NT2/D1 (cell line): ENCODE measurements at regions not wholly inside any gene's neighbourhood (a gene's known extent, or its start where the extent isn't known, plus 50 kb on each side); places are given as distances from the start of the nearest gene placed in this dataset.

Experiments used
- DNase-seq: peaks from one replicate; pipeline ENCODE4 v3.0.0-alpha.2; 2011; ENCODE audit warnings: low read depth, low spot score
- H3K27me3 ChIP-seq: 2 replicates; pipeline ENCODE4 v1.6.0; 2011; ENCODE audit warnings: mild to moderate bottlenecking; ENCODE audit not compliant: insufficient read length, insufficient read depth
- H3K36me3 ChIP-seq: 2 replicates; pipeline ENCODE4 v1.6.1; 2011; ENCODE audit warnings: mild to moderate bottlenecking, low read length, mixed read lengths; ENCODE audit not compliant: insufficient read depth, insufficient read length
- H3K4me1 ChIP-seq: 2 replicates; pipeline ENCODE4 v1.5.1; 2011; ENCODE audit not compliant: insufficient read depth, insufficient read length
- H3K4me3 ChIP-seq: 2 replicates; pipeline ENCODE4 v1.5.1; 2011; ENCODE audit warnings: low read depth; ENCODE audit not compliant: insufficient read length
- H3K9ac ChIP-seq: 2 replicates; pipeline ENCODE4 v1.6.0; 2011; ENCODE audit warnings: low read depth; ENCODE audit not compliant: insufficient read length
- H3K9me3 ChIP-seq: 2 replicates; pipeline ENCODE4 v1.5.1; 2011; ENCODE audit warnings: mild to moderate bottlenecking, low read length; ENCODE audit not compliant: insufficient read depth
- SUZ12 ChIP-seq: IDR thresholded peaks from 2 replicates; pipeline ENCODE4 v1.6.1; 2011; ENCODE audit not compliant: insufficient read length, insufficient read depth; ENCODE audit errors: extremely low read depth
- YY1 ChIP-seq: IDR thresholded peaks from 2 replicates; pipeline ENCODE4 v1.6.1; 2011; ENCODE audit not compliant: insufficient read length, insufficient read depth
- ZNF274 ChIP-seq: IDR thresholded peaks from 2 replicates; pipeline ENCODE4 v1.6.1; 2011; ENCODE audit warnings: mild to moderate bottlenecking, low read depth, low read length

GRCh38 chr7:121475806-121476205, 79.7 kb upstream of the FAM3C start:
- no peaks in the 10 kb centered on the region for H3K4me1 ChIP-seq
- no peaks in the 10 kb centered on the region for H3K36me3 ChIP-seq
- no peaks in the 10 kb centered on the region for H3K27me3 ChIP-seq
- no peak for TF ChIP-seq ZNF274
- TF ChIP-seq SUZ12 = no peak
- TF ChIP-seq YY1 = no peak
- DNase-seq = no peak
- H3K4me3 ChIP-seq = no peak overlapping the region
- H3K9me3 ChIP-seq = peaks cover 11% of the 10 kb centered on the region; the same call in 1 of the 2 replicates
- H3K9ac ChIP-seq = no peak overlapping the region

GRCh38 chr7:121474301-121474673, 78.2 kb upstream of the FAM3C start:
- peaks cover 11% of the 10 kb centered on the region; the same call in 1 of the 2 replicates for H3K9me3 ChIP-seq
- H3K36me3 ChIP-seq = no peaks in the 10 kb centered on the region
- no peak for DNase-seq
- no peak overlapping the region for H3K4me3 ChIP-seq
- TF ChIP-seq SUZ12 (no peak), ZNF274 (no peak), YY1 (no peak)
- no peak overlapping the region for H3K9ac ChIP-seq
- H3K4me1 ChIP-seq = no peaks in the 10 kb centered on the region
- H3K27me3 ChIP-seq = no peaks in the 10 kb centered on the region

DNA sequence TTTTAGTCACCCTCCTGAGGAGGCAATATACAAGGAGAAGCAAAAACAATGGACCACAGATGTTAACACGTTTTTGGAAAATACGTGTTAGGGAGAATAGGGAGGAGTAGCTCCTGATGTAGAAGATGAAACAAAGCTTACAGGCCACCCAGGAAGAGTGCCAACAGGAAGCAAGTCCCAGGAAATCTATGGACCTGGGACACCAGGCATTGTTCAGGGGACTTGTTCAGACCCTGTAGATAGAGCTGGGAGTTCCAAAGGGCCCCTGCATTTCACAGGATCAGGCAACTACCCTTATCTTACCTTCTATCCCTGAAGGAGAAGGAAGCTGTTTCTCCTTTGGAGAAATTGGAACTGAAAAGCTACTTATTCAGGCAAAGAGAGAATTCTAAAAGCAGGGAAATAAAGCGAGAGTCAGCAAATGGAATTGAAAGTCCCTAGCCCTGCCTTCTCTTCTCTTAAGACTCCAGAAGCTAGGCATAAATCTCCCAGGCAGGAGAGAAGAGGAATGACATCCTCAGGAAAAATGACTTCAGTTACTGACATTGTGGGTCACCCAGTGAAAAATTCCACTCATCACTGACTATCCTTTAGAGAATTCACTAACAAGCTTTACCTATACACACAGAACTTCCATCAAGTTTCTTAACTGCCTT, 77.7 kb upstream of the FAM3C start:
- TF ChIP-seq ZNF274 (no peak), YY1 (no peak), SUZ12 (no peak)
- no peaks in the 10 kb centered on the region for H3K4me1 ChIP-seq
- H3K27me3 ChIP-seq = no peaks in the 10 kb centered on the region
- no peak overlapping the region for H3K9ac ChIP-seq
- peaks cover 11% of the 10 kb centered on the region; the same call in 1 of the 2 replicates for H3K9me3 ChIP-seq
- no peak overlapping the region for H3K4me3 ChIP-seq
- no peaks in the 10 kb centered on the region for H3K36me3 ChIP-seq
- no peak for DNase-seq

GRCh38 chr7:121466455-121466854, 70.3 kb upstream of the FAM3C start:
- Histone ChIP-seq H3K4me3 (no peak overlapping the region), H3K27me3 (no peaks in the 10 kb centered on the region), H3K9me3 (no peaks in the 10 kb centered on the region), H3K36me3 (no peaks in the 10 kb centered on the region), H3K9ac (no peak overlapping the region), H3K4me1 (no peaks in the 10 kb centered on the region)
- DNase-seq = no peak
- TF ChIP-seq ZNF274 = no peak
- TF ChIP-seq YY1 = no peak
- TF ChIP-seq SUZ12 = no peak

DNA sequence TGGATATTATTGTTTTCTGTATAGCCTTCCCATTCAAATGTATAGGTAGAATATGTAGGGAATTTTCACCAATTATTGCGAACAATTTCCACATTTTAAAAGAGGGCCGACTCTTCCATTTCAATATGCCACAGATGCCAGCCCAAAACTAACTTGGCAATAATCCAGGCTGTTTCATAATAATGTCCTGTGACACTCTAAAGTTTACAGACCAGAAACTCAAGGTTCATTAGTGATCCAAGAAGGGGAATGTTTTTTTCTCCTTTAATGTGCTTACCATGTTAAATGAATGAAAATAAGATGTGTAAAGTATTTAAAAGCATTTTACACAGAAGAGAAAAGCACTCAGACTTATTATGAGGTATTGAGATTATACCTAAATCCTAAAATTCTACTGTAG, 63.0 kb upstream of the FAM3C start:
- no peak for DNase-seq
- Histone ChIP-seq H3K9me3 (no peaks in the 10 kb centered on the region), H3K4me1 (no peaks in the 10 kb centered on the region), H3K9ac (no peak overlapping the region), H3K36me3 (no peaks in the 10 kb centered on the region), H3K4me3 (no peak overlapping the region), H3K27me3 (no peaks in the 10 kb centered on the region)
- TF ChIP-seq YY1 = no peak
- TF ChIP-seq ZNF274 = no peak
- no peak for TF ChIP-seq SUZ12

GRCh38 chr7:121456785-121457359, 60.8 kb upstream of the FAM3C start:
- no peaks in the 10 kb centered on the region for H3K27me3 ChIP-seq
- no peaks in the 10 kb centered on the region for H3K36me3 ChIP-seq
- no peak overlapping the region for H3K9ac ChIP-seq
- no peaks in the 10 kb centered on the region for H3K4me1 ChIP-seq
- DNase-seq = no peak
- H3K4me3 ChIP-seq = no peak overlapping the region
- H3K9me3 ChIP-seq = no peaks in the 10 kb centered on the region
- TF ChIP-seq SUZ12 = no peak
- no peak for TF ChIP-seq YY1
- no peak for TF ChIP-seq ZNF274

- TF ChIP-seq SUZ12 = no peak
- no peak for TF ChIP-seq ZNF274
- no peak for TF ChIP-seq YY1
- no peak for DNase-seq
- no peak overlapping the region for H3K4me3 ChIP-seq
- no peak overlapping the region for H3K9ac ChIP-seq
- no peaks in the 10 kb centered on the region for H3K4me1 ChIP-seq
- no peaks in the 10 kb centered on the region for H3K27me3 ChIP-seq
- H3K36me3 ChIP-seq = no peaks in the 10 kb centered on the region
- H3K9me3 ChIP-seq = no peaks in the 10 kb centered on the region
Measured at GRCh38 chr7:121456015-121456414, 59.9 kb upstream of the FAM3C start.
